HepG2 (cell line): ENCODE measurements at regions not wholly inside any gene's neighbourhood (a gene's known extent, or its start where the extent isn't known, plus 50 kb on each side); places are given as distances from the start of the nearest gene placed in this dataset.

Source experiments
- ATAC-seq: fragments of 200-7000 bp; cut with Tn5 transposase; 3 replicates; pipeline ENCODE4 v1.9.1; 2020; ENCODE audit warnings: mild to moderate bottlenecking, moderate library complexity
- BruUV-seq: library from RNA; stranded (reverse); fragments of 400-500 nt; replicated peaks from 2 replicates; lab custom pipeline; 2021; lab: Mats Ljungman, UMichigan
- CTCF ChIA-PET: fragments of 300-600 bp; formaldehyde crosslinking; extraction: SDS; loops from one replicate; lab custom pipeline; 2021; ENCODE audit warnings: low total read pairs, inconsistent platforms, low intra/inter-chr PET ratio; lab: Yijun Ruan, JAX
- POLR2A ChIA-PET: fragments of 350-600 bp; sonication (Branson Sonifier 250); formaldehyde crosslinking; loops from one replicate; lab custom pipeline; 2020; ENCODE audit warnings: antibody characterized with exemption, inconsistent platforms; lab: Yijun Ruan, JAX
- DNase-seq: peaks from one replicate; pipeline ENCODE4 v3.0.0-alpha.2; 2015; ENCODE audit warnings: low spot score
- FAIRE-seq: peaks from 3 replicates; lab custom pipeline; 2011; peaks lifted over from hg19 to GRCh38; lab: Jason Lieb, UNC
- H2AFZ ChIP-seq: one replicate; pipeline ENCODE4 v1.6.1; 2011; ENCODE audit warnings: low read length, inconsistent platforms
- H3K27ac ChIP-seq: fragments of 300-600 bp; 3 replicates; pipeline ENCODE4 v1.8.0; 2011; ENCODE audit warnings: mixed run types, mild to moderate bottlenecking, mixed read lengths, low read length, inconsistent platforms; ENCODE audit not compliant: insufficient read depth; ENCODE audit errors: extremely low read length
- H3K27me3 ChIP-seq, 2 experiments: fragments of 200-600 bp in 1 of 2; 2 replicates in 1 of 2; 3 replicates in 1 of 2; pipeline versions ENCODE4 v1.6.0 to v1.8.0; 2011; ENCODE audit warnings: low read length in 2 of 2, mild to moderate bottlenecking in 2 of 2, moderate library complexity in 2 of 2, inconsistent platforms in 1 of 2; ENCODE audit not compliant: insufficient read depth in 2 of 2, control insufficient read depth in 1 of 2
- H3K36me3 ChIP-seq, 2 experiments: fragments of 200-600 bp in 1 of 2; replicated peaks in 1 of 2; 2 replicates in 1 of 2; 3 replicates in 1 of 2; pipeline versions ENCODE4 v1.5.1 to v1.8.0; 2011; ENCODE audit warnings: low read length in 2 of 2, inconsistent platforms in 1 of 2; ENCODE audit not compliant: insufficient read depth in 2 of 2, control insufficient read depth in 1 of 2
- H3K4me1 ChIP-seq: 2 replicates; pipeline ENCODE4 v1.5.1; 2012; ENCODE audit warnings: low read length, inconsistent platforms; ENCODE audit not compliant: insufficient read depth
- H3K4me2 ChIP-seq: 2 replicates; pipeline ENCODE4 v1.6.0; 2011; ENCODE audit warnings: low read depth, low read length, inconsistent platforms
- H3K4me3 ChIP-seq, 3 experiments: fragments of 200-600 bp in 1 of 3; sonication (generic), shearing (Covaris generic) in 1 of 3; replicated peaks in 1 of 3; 2 replicates each; pipeline ENCODE4 v1.5.1; 2011 to 2016; ENCODE audit warnings: low read length in 3 of 3, inconsistent platforms in 2 of 3, low read depth in 2 of 3, mild to moderate bottlenecking in 2 of 3, control low read depth in 1 of 3, mixed read lengths in 1 of 3; ENCODE audit not compliant: insufficient read depth in 1 of 3
- H3K79me2 ChIP-seq: one replicate; pipeline ENCODE4 v1.6.1; 2011; ENCODE audit warnings: low read length, inconsistent platforms; ENCODE audit not compliant: insufficient read depth
- H3K9ac ChIP-seq: 2 replicates; pipeline ENCODE4 v1.6.0; 2011; ENCODE audit warnings: mild to moderate bottlenecking, low read depth, low read length, inconsistent platforms; ENCODE audit not compliant: insufficient read depth
- H3K9me3 ChIP-seq: 2 replicates; pipeline ENCODE4 v1.5.1; 2012; ENCODE audit warnings: mild to moderate bottlenecking, low read length
- H4K20me1 ChIP-seq: 2 replicates; pipeline ENCODE4 v1.6.0; 2011; ENCODE audit warnings: inconsistent platforms, mild to moderate bottlenecking, low read length, moderate library complexity; ENCODE audit not compliant: insufficient read depth
- ATF1 ChIP-seq: IDR thresholded peaks from 2 replicates; pipeline ENCODE4 v1.6.1; 2016; ENCODE audit warnings: mild to moderate bottlenecking, control low read depth
- ETV5 ChIP-seq: IDR thresholded peaks from 2 replicates; pipeline ENCODE4 v1.6.1; 2018; ENCODE audit warnings: missing biosample characterization, missing genetic modification reagents, inconsistent platforms, borderline replicate concordance
- FOXP1 ChIP-seq, 2 experiments: fragments of 450-650 bp in 1 of 2; IDR thresholded peaks; 2 replicates each; pipeline ENCODE4 v1.6.1; 2017 to 2018; ENCODE audit warnings: antibody characterized with exemption in 1 of 2
- KLF11 ChIP-seq: IDR thresholded peaks from 2 replicates; pipeline ENCODE4 v1.6.1; 2016; ENCODE audit warnings: missing compliant biosample characterization
- MAFF ChIP-seq: IDR thresholded peaks from 2 replicates; pipeline ENCODE4 v1.6.1; 2011; ENCODE audit warnings: low read depth, low read length, improper control_type of control experiment
- MAFK ChIP-seq, 2 experiments: IDR thresholded peaks in 1 of 2; conservative IDR thresholded peaks in 1 of 2; 2 replicates each; pipeline ENCODE4 v1.6.1; 2011; ENCODE audit warnings: improper control_type of control experiment in 2 of 2, low read length in 2 of 2
- MBNL3 ChIP-seq: fragments of 250-450 bp; sonication (Bioruptor Pico); conservative IDR thresholded peaks from 2 replicates; pipeline ENCODE4 v1.8.0; 2022; ENCODE audit warnings: mild to moderate bottlenecking, inconsistent platforms
- SNAPC2 ChIP-seq: sonication (generic); formaldehyde crosslinking; IDR thresholded peaks from 2 replicates; pipeline ENCODE4 v1.8.1; 2022; ENCODE audit warnings: mild to moderate bottlenecking, missing genetic modification reagents
- TARDBP ChIP-seq: sonication (generic); formaldehyde crosslinking; IDR thresholded peaks from 2 replicates; pipeline ENCODE4 v1.8.0; 2022; ENCODE audit warnings: mild to moderate bottlenecking, missing genetic modification reagents
- TMF1 ChIP-seq: sonication (generic); formaldehyde crosslinking; IDR thresholded peaks from 2 replicates; pipeline ENCODE4 v1.8.1; 2022; ENCODE audit warnings: low read depth, missing genetic modification reagents
- ZNF207 ChIP-seq: fragments of 450-650 bp; IDR thresholded peaks from 2 replicates; pipeline ENCODE4 v1.6.1; 2016; ENCODE audit warnings: antibody characterized with exemption, borderline replicate concordance
- ZNF530 ChIP-seq: sonication (generic); formaldehyde crosslinking; IDR thresholded peaks from 2 replicates; pipeline ENCODE4 v1.5.0; 2020; ENCODE audit warnings: low read depth, mild to moderate bottlenecking, missing genetic modification reagents
- ZNF614 ChIP-seq: IDR thresholded peaks from 2 replicates; pipeline ENCODE4 v1.6.1; 2018; ENCODE audit warnings: missing biosample characterization, missing genetic modification reagents, inconsistent platforms, borderline replicate concordance
- ZNF644 ChIP-seq: IDR thresholded peaks from 2 replicates; pipeline ENCODE4 v1.6.1; 2016; ENCODE audit warnings: low read depth
- WGBS: methylation state at CpG from one replicate; pipeline ENCODE4 v1.1.6; 2017; ENCODE audit warnings: low lambda C conversion rate; 5-methylcytosine and 5-hydroxymethylcytosine counted together
- in situ Hi-C: cut with HindIII; loops from 2 replicates; pipeline ENCODE4 v1.10.0; 2017; ENCODE audit warnings: low pct_unique_long_range_greater_than_20kb; ENCODE audit not compliant: extremely low pct_ligation_motif_present
- intact Hi-C: fragments of 100-400 bp; cut with micrococcal nuclease; formaldehyde crosslinking; loops from one replicate; pipeline ENCODE4 v1.10.0; 2022; ENCODE audit not compliant: unreplicated experiment
- TF ChIP-seq, protein P1 (sequence below): IDR thresholded peaks from 2 replicates; pipeline ENCODE4 v1.6.1; 2016; ENCODE audit warnings: mild to moderate bottlenecking, missing biosample characterization, missing genetic modification reagents

GRCh38 chr7:26500749-26501352 lies 209.2 kb downstream of the SNX10 start (continued):
- TF ChIP-seq ZNF614 = no peak

DNA sequence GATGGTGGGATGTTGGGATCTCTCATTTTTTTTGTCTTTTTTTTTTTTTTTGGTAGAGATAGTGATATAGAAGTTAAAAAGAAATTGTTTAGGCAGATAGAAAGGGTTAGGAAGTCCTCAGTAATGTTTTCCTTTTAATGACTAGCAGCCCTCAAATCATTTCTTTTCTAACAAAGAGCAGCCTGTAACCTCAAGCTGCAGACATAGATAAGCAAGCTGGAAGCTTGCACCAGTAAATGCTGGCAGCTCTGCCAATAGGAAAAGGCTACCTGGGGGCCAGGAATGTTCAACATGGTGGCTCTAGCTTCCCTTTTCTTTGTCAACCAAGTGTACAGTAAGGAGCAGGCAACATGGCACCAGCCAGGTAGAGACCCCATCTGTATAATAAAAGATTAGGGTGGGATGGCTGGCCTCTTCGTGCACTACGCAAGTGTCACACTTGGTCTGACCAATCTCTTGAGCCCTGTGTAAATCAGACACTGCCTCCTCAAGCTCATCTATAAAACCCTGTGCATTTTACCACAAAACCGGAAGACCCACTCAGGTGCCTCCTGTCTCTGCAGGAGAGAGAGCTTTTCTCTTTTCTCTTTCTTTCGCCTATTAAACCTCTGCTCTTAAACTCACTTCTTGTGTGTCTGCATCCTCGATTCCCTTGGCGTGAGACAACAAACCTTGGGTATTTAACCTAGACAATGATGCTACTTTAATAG lies 212.9 kb downstream of the SNX10 start:
- WGBS = 50% methylated on average over 6 of the region's 6 CpGs
- no TSS peak for BruUV-seq
- CTCF ChIA-PET = no interaction called here
- ATAC-seq (no peak), FAIRE-seq (no peak), DNase-seq (no peak)
- Histone ChIP-seq H3K4me2 (no peak overlapping the region), H3K27ac (no peak overlapping the region), H3K9me3 (no peaks in the 10 kb centered on the region), H3K4me1 (no peaks in the 10 kb centered on the region), H2AFZ (no peak overlapping the region), H3K4me3 (no peak overlapping the region), H3K9ac (no peak overlapping the region), H3K27me3 (peaks cover 0 to 18% of the 10 kb centered on the region in 2 experiments; a peak in 1 of 5 replicates), H4K20me1 (no peaks in the 10 kb centered on the region), H3K36me3 (no peaks in the 10 kb centered on the region), H3K79me2 (no peaks in the 10 kb centered on the region)
- TF ChIP-seq ZNF644 (CRISPR knock-in tag) = no peak
- TF ChIP-seq KLF11 = no peak
- no peak for TF ChIP-seq ATF1 (CRISPR knock-in tag)
- no peak for TF ChIP-seq ZNF530 (CRISPR knock-in tag)
- TF ChIP-seq FOXP1 (IDR thresholded peaks at IDR 0.05) = no peak
- TF ChIP-seq FOXP1 (CRISPR knock-in tag; IDR thresholded peaks at IDR 0.05) = no peak
- no peak for TF ChIP-seq TARDBP
- intact Hi-C loops (no loop called here), in situ Hi-C loops (loop anchor here (5.0 to 25.0 kb wide), 2 partner anchors 127 to 242 kb away; no protein-coding TSS in a partner anchor)
- POLR2A ChIA-PET = no interaction called here

- Histone ChIP-seq H3K79me2 (no peaks in the 10 kb centered on the region), H3K9me3 (no peaks in the 10 kb centered on the region), H3K4me1 (no peaks in the 10 kb centered on the region), H3K27ac (no peak overlapping the region), H3K4me2 (no peak overlapping the region), H4K20me1 (no peaks in the 10 kb centered on the region), H3K4me3 (no peak overlapping the region), H3K36me3 (no peaks in the 10 kb centered on the region), H3K9ac (no peak overlapping the region), H2AFZ (no peak overlapping the region), H3K27me3 (peaks cover 0 to 25% of the 10 kb centered on the region in 2 experiments; a peak in 1 of 5 replicates)
- 30% methylated on average over 7 of the region's 7 CpGs for WGBS
- no peak for TF ChIP-seq ETV5 (CRISPR knock-in tag)
- TF ChIP-seq SNAPC2 (CRISPR knock-in tag) = no peak
- TF ChIP-seq, protein P1, sequence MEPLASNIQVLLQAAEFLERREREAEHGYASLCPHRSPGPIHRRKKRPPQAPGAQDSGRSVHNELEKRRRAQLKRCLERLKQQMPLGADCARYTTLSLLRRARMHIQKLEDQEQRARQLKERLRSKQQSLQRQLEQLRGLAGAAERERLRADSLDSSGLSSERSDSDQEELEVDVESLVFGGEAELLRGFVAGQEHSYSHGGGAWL (CRISPR knock-in tag) = no peak
- TF ChIP-seq MAFK (conservative IDR thresholded peaks at IDR 0.05 in 1 of 2, IDR thresholded peaks at IDR 0.05 in 1 of 2; ENCODE audit: low read length in 2 of 2) = peak; percentile 60 to 65; a peak in 3 of 4 replicates
- TF ChIP-seq MAFF = peak; percentile 61
- TF ChIP-seq ZNF207 = no peak
- TF ChIP-seq MBNL3 (CRISPR knock-in tag) = no peak
- no peak for TF ChIP-seq TMF1 (CRISPR knock-in tag)
- POLR2A ChIA-PET = no interaction called here
- BruUV-seq = no TSS peak
- ATAC-seq (no peak), DNase-seq (no peak), FAIRE-seq (no peak)
- CTCF ChIA-PET = no interaction called here
- in situ Hi-C loops (loop anchor here (25.0 kb wide), 1 partner anchor 244 kb away; no protein-coding TSS in a partner anchor), intact Hi-C loops (no loop called here)
These were observed 214.5 kb downstream of the SNX10 start for GRCh38 chr7:26506196-26506595.
